ENCODE measurements at regions not wholly inside any gene's neighbourhood (a gene's known extent, or its start where the extent isn't known, plus 50 kb on each side); places are given as distances from the start of the nearest gene placed in this dataset.

- TF ChIP-seq MAZ (CRISPR knock-in tag; conservative IDR thresholded peaks at IDR 0.05 in 1 of 2, IDR thresholded peaks at IDR 0.05 in 1 of 2): no peak
- no peak for TF ChIP-seq ZNF76 (CRISPR knock-in tag; IDR thresholded peaks at IDR 0.05; ENCODE audit: borderline replicate concordance)
- no peak for TF ChIP-seq ZNF274 (IDR thresholded peaks at IDR 0.05; ENCODE audit: borderline replicate concordance, low read depth, low read length)
- TF ChIP-seq ZHX1 (conservative IDR thresholded peaks at IDR 0.05; ENCODE audit: low read length): no peak
- TF ChIP-seq SMAD1 (IDR thresholded peaks at IDR 0.05; ENCODE audit: low read depth, low read length, partially characterized antibody): no peak
- no peak for TF ChIP-seq POLR2A (conservative IDR thresholded peaks at IDR 0.05)
- no peak for TF ChIP-seq GABPA (tag; conservative IDR thresholded peaks at IDR 0.05; ENCODE audit: low read depth)
- no peak for TF ChIP-seq CTCF (IDR thresholded peaks at IDR 0.05 in 2 of 3, conservative IDR thresholded peaks at IDR 0.05 in 1 of 3; ENCODE audit: insufficient read depth in 2 of 3, low read depth in 1 of 3, low read length in 3 of 3)
- no peak for TF ChIP-seq BRD9 (IDR thresholded peaks at IDR 0.05; ENCODE audit: low read depth, partially characterized antibody)
- no peak for TF ChIP-seq SAP30 (IDR thresholded peaks at IDR 0.05; ENCODE audit: borderline replicate concordance, insufficient read depth, low read depth, low read length, poor library complexity, severe bottlenecking)
- no peak for TF ChIP-seq TRIM24 (IDR thresholded peaks at IDR 0.05)
- no peak for TF ChIP-seq ZNF174 (CRISPR knock-in tag; IDR thresholded peaks at IDR 0.05)
Measured at GRCh38 chr5:147965715-147966114, 59.4 kb upstream of the C5orf46 start.

Data from K562 (cell line).